Loucy (cell line): ENCODE measurements at regions not wholly inside any gene's neighbourhood (a gene's known extent, or its start where the extent isn't known, plus 50 kb on each side); places are given as distances from the start of the nearest gene placed in this dataset.

Experiments used
- H2AFZ ChIP-seq: fragments of 200-600 bp; sonication (generic); 2 replicates; pipeline ENCODE4 v1.6.0; 2016; ENCODE audit warnings: antibody characterized with exemption, mild to moderate bottlenecking, low read length, moderate library complexity
- H3F3A ChIP-seq: fragments of 200-600 bp; 2 replicates; pipeline ENCODE4 v1.6.0; 2016; ENCODE audit warnings: antibody characterized with exemption, low read depth, mild to moderate bottlenecking
- H3K27me3 ChIP-seq: fragments of 200-600 bp; sonication (generic); 2 replicates; pipeline ENCODE4 v1.6.1; 2014; ENCODE audit warnings: low read length, mild to moderate bottlenecking; ENCODE audit not compliant: insufficient read depth, poor library complexity, severe bottlenecking
- H3K36me3 ChIP-seq: fragments of 200-600 bp; sonication (generic); 2 replicates; pipeline ENCODE4 v1.6.1; 2016; ENCODE audit warnings: low read length; ENCODE audit not compliant: insufficient read depth
- H3K4me1 ChIP-seq: fragments of 200-600 bp; sonication (generic); 2 replicates; pipeline ENCODE4 v1.5.1; 2014; ENCODE audit warnings: low read length, mild to moderate bottlenecking; ENCODE audit not compliant: insufficient read depth, poor library complexity, severe bottlenecking
- H3K4me2 ChIP-seq: fragments of 200-600 bp; sonication (generic); 2 replicates; pipeline ENCODE4 v1.6.0; 2014; ENCODE audit warnings: antibody characterized with exemption, low read length, low read depth, mild to moderate bottlenecking; ENCODE audit not compliant: poor library complexity, severe bottlenecking
- H3K4me3 ChIP-seq: fragments of 200-600 bp; sonication (generic); 2 replicates; pipeline ENCODE4 v1.5.1; 2014; ENCODE audit warnings: low read length, mild to moderate bottlenecking, mixed read lengths; ENCODE audit not compliant: poor library complexity, severe bottlenecking
- H3K79me2 ChIP-seq: fragments of 200-600 bp; sonication (generic); 2 replicates; pipeline ENCODE4 v1.6.1; 2014; ENCODE audit warnings: low read length; ENCODE audit not compliant: insufficient read depth
- H3K9ac ChIP-seq: fragments of 200-600 bp; sonication (generic); 2 replicates; pipeline ENCODE4 v1.6.0; 2014; ENCODE audit warnings: mild to moderate bottlenecking, low read depth, low read length, moderate library complexity; ENCODE audit not compliant: poor library complexity, severe bottlenecking
- H3K9me2 ChIP-seq: fragments of 200-600 bp; sonication (generic); replicated peaks from 2 replicates; pipeline ENCODE4 v1.6.1; 2016; ENCODE audit warnings: low read depth, low read length, mixed read lengths
- H3K9me3 ChIP-seq: fragments of 200-600 bp; sonication (generic); 2 replicates; pipeline ENCODE4 v1.6.1; 2014; ENCODE audit warnings: mild to moderate bottlenecking, antibody characterized with exemption, low read length, low read depth; ENCODE audit not compliant: insufficient read depth
- H4K20me1 ChIP-seq: fragments of 200-600 bp; sonication (generic); 2 replicates; pipeline ENCODE4 v1.6.0; 2014; ENCODE audit warnings: antibody characterized with exemption, low read length, mild to moderate bottlenecking; ENCODE audit not compliant: insufficient read depth, poor library complexity, severe bottlenecking
- CTCF ChIP-seq: fragments of 200-600 bp; sonication (generic); conservative IDR thresholded peaks from 2 replicates; pipeline ENCODE4 v1.5.1; 2014; ENCODE audit warnings: mild to moderate bottlenecking, antibody characterized with exemption, low read length
- EZH2phosphoT487 ChIP-seq: fragments of 200-600 bp; IDR thresholded peaks from 2 replicates; pipeline ENCODE4 v1.6.1; 2018; ENCODE audit warnings: antibody characterized with exemption, mild to moderate bottlenecking, moderate library complexity, borderline replicate concordance

GRCh38 chr3:25354071-25354470, 74.0 kb upstream of the RARB start:
- peaks cover 6% of the 10 kb centered on the region for H3K4me1 ChIP-seq
- H3K4me2 ChIP-seq: no peak overlapping the region
- H4K20me1 ChIP-seq: no peaks in the 10 kb centered on the region
- no peaks in the 10 kb centered on the region for H3K79me2 ChIP-seq
- H2AFZ ChIP-seq: no peak overlapping the region
- H3K9me2 ChIP-seq: no peaks in the 10 kb centered on the region
- no peak overlapping the region for H3K4me3 ChIP-seq
- TF ChIP-seq EZH2phosphoT487: no peak
- no peak for TF ChIP-seq CTCF
- no peak overlapping the region for H3K9ac ChIP-seq
- no peaks in the 10 kb centered on the region for H3F3A ChIP-seq
- no peaks in the 10 kb centered on the region for H3K27me3 ChIP-seq
- H3K36me3 ChIP-seq: no peaks in the 10 kb centered on the region
- H3K9me3 ChIP-seq: no peaks in the 10 kb centered on the region

DNA sequence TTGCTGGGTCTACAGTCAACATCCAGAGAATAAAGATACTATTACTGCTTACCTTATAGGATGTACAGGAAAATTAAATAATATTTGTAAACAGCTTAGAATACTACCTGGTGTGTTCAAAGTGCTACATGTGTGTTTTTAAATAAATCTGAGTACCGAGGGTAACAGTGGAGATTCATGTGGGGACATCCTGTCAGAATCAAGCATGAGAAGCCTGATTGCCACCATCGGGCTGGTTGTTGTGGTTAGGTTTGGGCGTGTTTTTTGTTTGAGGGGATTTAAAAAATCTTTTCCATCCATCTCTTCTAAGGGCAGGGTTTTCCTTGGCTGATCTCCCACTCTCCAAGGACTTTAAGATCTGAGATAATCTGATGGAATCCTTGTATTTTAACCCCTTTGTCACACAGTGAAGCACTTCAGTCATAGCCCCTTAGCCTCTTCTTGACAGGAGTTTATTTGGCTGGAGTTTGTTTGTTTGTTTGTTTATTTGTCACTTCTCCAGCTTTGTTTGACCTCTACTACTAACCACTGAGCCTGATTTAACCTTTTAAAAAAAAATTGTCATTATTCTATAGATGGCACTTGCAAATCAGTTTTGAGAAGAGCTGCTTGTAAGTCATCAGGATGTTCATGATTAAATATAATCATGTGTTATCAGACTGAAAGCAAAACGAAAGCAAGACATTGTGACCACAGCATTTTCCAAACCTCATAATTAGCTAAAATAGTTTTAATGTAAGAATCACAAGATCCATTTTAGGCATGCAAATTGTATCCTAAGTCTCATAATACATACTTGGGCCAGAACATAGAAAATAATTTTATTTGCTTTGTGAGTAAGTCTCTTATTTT, 72.8 kb upstream of the RARB start:
- H3K9ac ChIP-seq: no peak overlapping the region
- H4K20me1 ChIP-seq: no peaks in the 10 kb centered on the region
- no peak overlapping the region for H2AFZ ChIP-seq
- H3K4me2 ChIP-seq: no peak overlapping the region
- H3K79me2 ChIP-seq: no peaks in the 10 kb centered on the region
- H3K9me3 ChIP-seq: no peaks in the 10 kb centered on the region
- no peaks in the 10 kb centered on the region for H3K4me1 ChIP-seq
- no peaks in the 10 kb centered on the region for H3K9me2 ChIP-seq
- H3K27me3 ChIP-seq: no peaks in the 10 kb centered on the region
- H3K4me3 ChIP-seq: no peak overlapping the region
- TF ChIP-seq CTCF (no peak), EZH2phosphoT487 (no peak)
- H3F3A ChIP-seq: no peaks in the 10 kb centered on the region
- H3K36me3 ChIP-seq: no peaks in the 10 kb centered on the region

DNA sequence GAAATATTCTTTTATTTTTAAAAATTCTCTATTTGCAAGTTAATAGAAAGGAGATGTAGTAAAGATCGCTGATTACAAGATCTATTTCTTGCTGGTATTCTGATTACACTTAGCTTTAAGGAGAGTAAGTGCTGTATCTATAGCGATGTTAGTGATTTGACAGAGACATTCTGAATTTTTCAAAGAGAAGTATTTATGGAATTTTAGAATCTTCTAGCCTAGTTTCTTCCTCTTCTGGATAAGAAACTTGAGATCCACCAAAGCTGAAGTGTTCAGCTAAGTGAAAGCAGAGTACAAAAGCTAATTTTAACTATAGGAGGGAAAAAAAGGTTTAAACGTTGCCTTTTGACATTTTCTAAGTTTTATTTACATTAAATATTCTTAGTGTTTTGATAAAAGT, 72.1 kb upstream of the RARB start:
- Histone ChIP-seq H3K36me3 (no peaks in the 10 kb centered on the region), H3K9ac (no peak overlapping the region), H3K9me3 (no peaks in the 10 kb centered on the region), H3K4me1 (no peaks in the 10 kb centered on the region), H2AFZ (no peak overlapping the region), H3K4me3 (no peak overlapping the region), H3K4me2 (no peak overlapping the region), H3F3A (no peaks in the 10 kb centered on the region), H3K27me3 (no peaks in the 10 kb centered on the region), H4K20me1 (no peaks in the 10 kb centered on the region), H3K9me2 (no peaks in the 10 kb centered on the region), H3K79me2 (no peaks in the 10 kb centered on the region)
- TF ChIP-seq CTCF (no peak), EZH2phosphoT487 (no peak)
